NOMO-1 treated with DMSO at 0.1 percent for 48 hours (cell line): ENCODE measurements at regions not wholly inside any gene's neighbourhood (a gene's known extent, or its start where the extent isn't known, plus 50 kb on each side); places are given as distances from the start of the nearest gene placed in this dataset.
A peak's percentile ranks its signal among the peaks of the same experiment; 100 is the strongest.
"Not testable (repeated sequence)": the region's sequence is repeated elsewhere in the genome, so short reads cannot be mapped to it uniquely, and the experiment has no call there.

Source experiments
- DNase-seq: peaks from one replicate; lab custom pipeline; 2025; ENCODE audit not compliant: unreplicated experiment; lab: John Stamatoyannopoulos, UW

DNA sequence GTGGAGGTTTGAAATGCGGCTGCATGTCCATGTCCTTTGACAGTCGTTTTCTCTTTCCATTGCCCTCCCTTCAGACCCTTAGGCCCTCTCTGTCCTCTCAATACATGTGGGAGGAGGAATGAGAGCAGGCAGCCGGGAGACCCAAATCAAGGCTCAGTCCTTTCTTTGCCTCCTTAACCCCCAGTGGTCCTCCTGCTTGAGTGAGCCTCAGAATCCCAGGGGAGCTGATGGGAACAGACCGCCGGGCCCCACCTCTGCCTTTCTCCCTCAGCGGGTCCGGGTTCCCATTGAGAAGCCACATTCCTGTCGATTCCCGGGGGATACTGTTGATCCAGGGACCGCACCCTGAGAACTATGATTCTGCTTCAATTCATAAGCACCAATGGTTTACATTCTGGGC lies 77.9 kb upstream of the RFLNA start:
- no peak for DNase-seq

DNA sequence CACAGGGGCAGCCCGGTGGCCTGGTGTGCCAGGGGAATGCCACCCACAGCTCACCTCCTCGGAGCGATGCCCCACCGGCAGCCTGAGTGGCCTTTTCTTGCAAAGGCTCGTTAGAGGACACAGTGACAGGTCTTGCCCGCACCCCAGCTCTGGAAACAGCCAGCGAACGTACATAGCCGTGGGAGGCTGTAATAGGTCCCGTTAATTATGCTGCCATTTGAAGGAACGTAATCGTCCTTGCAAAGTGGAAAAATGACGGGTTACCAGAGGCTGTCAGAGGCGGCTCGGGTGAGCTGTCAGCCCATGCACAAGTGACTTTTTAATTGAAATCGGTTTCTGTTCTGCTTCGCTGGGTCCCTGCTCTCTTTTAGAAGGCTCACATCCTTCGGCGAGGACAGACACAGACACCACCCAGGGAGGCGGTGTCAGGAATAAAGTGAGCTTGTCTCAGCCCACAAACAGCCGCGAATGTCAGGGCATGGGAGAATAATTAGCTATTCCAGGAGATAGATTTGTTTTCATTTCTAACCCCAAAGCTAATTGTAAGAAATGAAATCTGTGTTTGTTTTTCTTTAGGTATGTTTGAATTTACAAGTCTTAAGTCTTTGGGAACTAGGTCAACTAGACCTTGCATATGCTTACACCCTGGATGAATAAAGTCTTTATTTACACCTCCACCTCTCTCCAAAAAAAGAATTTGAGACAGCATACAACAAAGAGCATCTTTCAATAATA lies 77.2 kb upstream of the RFLNA start:
- DNase-seq, result peak; percentile 74

DNA sequence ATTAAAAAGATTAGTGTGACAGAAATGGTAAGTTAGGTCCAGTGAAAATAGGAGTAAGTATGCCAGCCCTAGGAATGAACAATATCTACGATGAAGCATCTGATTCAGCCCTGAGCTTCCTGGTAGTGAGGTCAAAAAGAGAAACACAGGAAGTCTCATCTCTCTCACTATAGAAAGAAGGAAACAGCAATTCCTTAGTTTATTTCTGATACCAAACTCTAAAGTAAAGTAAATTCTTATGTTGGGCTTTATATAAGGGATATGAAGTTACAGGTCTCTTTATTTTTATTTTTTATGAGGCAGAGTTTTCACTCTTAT lies 76.7 kb upstream of the RFLNA start:
- peak; percentile 45 for DNase-seq

DNA sequence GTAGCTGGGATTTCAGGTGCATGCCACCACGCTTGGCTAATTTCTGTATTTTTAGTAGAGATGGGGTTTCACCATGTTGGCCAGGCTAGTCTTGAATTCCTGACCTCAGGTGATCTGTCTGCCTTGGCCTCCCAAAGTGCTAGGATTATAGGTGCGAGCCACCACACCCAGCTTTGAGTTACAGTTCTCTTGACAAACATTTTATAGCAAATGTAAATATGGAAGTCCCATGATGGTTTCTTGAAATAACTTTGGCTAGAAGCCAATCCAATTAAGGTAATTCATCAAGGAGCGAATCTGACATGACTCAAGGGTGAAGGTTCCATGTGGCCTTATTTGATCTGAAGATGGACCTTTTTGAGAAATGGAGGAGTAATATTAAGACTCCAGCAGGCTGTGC lies 76.2 kb upstream of the RFLNA start:
- not testable (repeated sequence) for DNase-seq

DNA sequence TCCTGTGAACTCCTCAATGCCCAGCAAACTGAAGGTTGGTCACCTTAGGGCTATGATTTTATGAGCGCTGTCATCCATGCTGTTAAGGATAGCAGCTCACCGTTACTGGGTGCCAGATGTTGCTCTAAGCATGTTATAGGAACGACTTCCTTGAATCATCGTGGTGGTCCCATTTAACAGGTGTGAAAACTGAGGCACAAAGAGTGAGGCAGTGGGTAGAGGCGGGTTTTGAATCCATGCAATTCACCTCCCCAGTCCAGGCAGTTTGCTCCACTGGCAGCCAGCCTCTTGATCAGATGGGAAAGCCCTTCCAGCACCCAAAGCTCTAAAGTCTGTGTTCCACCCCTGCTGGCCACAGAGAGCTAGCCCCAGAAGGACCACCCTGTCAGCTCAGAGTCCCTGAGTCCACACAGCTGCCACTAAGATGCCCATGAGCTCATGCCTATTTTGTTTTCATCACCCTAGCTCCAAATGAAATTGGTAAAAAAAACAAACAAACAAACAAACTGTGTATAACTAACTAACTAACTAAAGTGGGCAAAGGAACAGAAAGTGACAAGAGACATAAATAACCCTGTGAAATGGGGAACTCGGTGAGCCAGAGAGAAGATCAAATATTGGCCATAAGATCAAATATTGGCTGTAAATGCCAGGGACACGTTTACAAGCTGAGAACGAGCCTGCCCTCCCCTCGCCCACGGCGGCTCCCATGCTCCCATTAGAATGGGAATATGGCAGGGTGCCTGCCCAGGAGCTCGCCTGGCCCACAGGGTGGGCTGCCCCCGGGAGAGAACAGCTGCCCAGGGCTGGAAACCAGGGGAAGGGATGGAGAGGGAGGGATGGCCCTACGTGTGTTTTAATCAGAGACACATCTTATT lies 72.3 kb upstream of the RFLNA start:
- DNase-seq, result peak; percentile 2

DNA sequence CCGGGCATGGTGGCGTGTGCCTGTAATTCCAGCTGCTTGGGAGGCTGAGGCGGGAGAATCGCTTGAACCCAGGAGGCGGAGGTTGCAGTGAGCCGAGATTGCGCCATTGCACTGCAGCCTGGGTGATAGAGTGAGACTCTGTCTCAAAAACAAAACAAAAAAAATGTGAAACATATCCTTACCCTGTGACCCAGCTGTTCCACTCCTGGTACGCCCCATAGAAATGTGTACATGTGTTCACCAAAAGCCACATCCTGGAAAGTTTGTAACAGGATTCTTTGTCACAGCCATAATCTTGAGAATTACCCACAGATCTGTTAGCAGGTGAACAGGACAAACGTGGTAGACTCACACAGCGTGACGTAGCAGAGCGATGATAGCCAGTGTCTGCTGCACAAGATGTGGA lies 71.2 kb upstream of the RFLNA start:
- not testable (repeated sequence) for DNase-seq

DNA sequence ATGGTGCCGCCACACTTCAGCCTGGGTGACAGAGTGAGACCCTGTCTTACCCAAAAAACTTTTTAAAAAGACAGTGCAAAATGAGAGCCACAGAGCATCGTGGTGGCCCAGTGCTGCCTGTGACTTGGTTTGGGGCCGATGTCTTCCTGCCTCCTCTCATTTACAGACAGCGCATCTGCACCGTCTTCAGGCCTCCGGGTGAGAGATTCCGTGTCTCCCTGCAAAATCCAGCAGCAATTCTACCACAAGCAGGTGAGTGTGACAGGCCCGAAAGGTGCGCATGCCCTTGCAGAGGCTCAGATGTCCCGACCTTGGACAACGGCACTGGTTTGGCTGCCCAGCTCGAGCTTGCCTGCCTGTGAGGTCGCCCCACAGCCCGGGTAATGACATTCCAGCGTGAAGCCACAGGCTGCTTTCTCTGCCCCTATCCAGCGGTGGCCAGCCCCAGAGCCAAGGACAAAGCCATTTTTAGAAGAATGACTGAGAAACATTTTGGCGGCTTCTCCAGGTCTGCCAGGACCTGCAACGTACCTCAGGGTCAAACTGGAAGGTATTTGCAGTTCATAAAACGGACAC lies 70.3 kb upstream of the RFLNA start:
- no peak for DNase-seq

DNA sequence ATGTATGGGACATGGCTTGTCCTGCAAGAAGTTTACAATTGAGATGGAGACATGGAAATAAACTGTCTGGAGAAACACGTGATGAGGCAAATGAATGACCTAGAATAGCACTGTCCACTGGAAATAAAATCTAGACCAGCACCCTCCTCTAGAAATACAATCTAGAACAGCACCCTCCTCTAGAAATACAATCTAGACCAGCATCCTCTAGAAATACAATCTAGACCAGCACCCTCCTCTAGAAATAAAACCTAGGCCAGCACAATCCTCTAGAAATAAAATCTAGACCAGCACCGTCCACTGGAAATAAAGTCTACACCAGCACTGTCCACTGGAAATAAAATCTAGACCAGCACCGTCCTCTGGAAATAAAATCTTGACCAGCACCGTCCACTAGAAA lies 69.2 kb upstream of the RFLNA start:
- no peak for DNase-seq

DNA sequence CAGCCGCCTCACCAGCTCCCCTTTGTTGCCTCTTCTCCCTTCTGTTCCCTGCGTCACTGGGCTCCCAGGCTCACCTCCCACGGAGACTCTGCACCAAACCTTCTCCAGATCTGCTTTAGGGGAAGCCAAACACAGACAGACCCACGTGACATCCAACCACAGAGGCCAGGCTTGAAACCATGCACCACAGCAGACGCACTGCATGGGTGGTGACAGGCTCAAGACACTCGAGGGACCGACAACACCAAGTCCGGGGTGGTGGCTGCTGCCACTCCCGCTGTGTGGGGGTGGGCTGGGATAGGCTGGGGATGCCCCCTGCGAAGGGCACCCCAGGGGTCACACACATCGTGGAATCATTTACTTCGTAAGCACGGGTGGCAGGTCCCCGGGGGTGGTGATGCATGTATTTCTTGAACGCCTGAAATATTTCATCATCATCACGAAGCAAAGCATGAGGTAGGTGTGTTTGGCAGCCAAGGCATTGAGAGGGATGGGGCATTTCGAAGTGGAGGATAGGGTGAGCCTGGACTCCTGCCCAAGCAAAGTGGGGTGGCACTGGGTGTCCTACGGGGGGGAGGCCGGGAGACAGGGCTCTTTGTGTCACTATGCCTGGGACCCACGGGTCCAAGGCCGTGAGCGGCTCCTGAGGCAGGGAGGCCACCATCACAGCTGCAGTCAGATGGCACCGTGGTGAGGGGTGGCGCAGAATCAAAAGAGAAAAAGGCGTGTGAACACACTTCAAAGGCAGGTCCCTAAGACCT lies 66.8 kb upstream of the RFLNA start:
- no peak for DNase-seq

DNA sequence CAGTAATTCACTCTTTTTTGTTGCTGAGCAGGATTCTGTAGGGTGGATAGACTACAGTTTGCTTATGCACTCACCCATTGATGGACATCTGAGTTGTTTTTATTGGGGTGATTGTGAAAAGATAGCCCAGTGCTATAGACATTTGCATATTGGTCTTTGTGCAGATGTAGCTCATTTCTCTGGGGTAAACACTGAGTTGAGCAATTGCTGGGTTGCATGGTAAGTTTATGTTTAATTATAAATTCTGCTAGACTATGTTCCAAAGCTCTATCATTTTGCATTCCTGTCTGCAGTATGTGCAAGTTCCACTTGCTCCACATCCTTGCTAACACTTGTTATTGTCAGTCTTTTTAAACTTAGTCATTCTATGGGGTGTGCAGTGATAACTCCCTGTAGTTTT lies 65.4 kb upstream of the RFLNA start:
- no peak for DNase-seq

DNA sequence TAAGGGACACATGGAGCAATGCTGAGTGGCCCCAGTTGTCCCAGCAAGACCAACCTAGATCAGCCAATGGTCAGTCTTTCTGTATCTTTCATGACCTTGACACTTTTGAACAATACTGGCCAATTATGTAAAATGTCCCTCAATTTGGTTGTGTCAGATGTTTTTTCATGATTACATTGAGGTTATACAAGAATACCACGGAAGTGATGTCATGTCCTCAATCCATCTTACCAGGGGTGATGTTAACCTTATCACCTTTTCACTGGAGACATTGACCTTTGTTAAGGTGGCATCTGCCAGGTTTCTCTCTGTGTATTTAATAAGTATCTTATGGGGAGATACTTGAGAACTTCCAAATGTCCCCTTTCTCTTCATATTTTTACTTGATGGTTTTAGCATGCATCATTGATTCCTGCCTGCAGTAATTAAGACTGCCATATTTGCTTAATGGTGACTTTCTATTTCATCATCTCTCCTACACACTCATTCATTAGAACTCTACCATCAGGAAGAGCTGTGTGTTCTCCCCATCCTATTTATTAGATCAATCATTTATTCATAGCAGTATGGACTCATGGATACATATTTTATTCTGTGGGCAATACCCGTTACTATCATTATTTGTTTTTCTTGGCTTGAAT lies 64.7 kb upstream of the RFLNA start:
- DNase-seq, result no peak

DNA sequence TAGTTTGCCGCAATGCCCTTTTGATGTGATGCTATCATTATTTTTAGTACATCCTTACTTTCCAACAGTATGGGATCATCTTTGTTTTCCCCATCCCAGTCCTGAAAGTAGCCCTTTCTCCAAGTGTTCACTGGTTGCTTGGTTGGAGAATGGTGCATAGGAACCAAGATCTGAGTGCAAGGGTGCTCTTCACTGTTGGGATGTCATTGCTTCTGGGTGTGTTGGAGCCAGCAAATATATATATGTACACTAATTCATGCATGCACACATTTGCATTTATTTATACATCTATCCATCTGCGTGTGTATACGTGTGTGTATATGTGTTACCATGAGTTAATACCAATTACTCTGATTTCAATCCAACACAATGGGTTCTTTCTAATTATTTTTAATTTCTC lies 64.1 kb upstream of the RFLNA start:
- no peak for DNase-seq

DNA sequence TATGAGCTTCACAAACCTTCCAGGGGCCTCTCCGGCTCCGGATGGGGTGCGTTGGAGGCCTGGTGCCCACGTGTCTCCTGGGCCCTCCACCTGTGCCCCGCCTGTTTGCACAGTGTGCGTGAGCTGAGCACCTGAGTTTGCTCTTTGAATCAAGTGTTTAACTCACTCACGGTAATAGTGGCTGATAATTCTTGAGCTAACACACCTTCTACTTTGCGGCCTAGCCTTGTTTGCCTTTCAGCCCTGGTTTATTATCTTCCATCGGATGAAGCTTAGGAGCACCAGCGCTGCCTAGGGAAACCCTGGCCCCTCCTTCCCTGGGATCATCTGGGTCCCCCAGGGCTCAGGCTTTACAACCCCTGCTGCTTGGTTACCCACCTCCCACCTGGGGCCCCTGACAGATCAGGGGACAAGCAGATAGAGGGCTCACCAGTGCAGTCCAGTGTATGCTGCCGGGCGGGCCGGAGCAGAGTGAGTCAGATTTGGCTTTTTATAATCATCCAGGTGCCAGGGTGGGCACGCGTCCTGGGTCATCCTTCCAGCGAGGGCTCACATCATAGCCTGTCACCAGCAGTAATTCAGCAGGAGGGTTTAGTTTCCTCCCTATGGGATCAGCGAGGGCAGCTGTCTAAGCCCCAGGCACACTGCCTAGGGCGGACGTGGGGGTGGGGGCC lies 62.8 kb upstream of the RFLNA start:
- no peak for DNase-seq

DNA sequence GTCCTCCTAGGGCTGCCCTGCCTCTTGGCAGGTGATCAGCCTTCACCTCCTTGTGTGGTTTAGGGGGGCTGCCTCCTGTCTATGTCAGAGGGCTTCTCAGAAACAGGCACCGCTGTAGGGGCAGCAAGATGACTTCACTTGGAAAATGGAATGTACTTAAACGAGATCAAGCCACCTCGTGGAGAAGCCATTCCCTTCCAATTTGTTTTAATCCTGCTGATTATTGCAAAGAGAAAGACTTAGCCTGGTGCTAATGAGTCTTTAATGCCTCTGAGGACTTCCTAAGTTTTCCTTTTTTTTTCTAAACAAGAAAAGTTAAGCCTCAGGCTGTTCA lies 62.3 kb upstream of the RFLNA start:
- DNase-seq, result no peak

DNA sequence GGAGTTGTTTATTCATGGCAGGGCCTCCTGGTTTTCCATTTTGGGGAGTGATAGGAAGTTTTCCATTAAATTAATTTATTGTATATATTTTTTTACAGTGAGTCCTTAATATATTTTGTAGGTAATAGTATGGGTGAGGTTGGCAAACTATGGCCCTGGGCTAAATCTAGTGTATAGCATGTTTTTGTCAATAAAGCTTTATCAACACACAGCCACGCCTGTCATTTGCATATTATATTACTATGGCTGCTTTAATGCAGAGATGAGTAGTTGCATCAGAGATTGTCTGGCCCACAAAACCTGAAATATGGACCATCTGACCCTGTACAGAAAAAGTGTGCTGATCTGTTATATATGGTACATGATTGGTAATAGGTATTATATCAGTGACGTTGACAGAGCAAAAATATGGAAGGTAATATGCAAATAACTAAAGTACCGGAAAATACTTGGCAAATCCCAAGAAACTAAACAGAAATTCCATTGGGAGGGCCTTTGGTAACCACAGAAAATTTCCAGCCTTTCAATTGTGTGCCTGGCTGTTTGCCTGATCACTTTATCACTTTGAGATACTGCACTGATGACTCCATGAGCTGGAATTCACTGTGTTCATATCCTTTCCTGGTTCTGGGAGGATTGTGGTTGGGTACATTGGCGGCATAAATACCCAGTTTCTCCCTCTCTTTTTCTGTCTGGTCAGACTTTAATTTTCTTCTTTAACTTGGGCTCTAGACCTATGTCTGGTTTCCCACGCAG lies 61.7 kb upstream of the RFLNA start:
- no peak for DNase-seq

DNA sequence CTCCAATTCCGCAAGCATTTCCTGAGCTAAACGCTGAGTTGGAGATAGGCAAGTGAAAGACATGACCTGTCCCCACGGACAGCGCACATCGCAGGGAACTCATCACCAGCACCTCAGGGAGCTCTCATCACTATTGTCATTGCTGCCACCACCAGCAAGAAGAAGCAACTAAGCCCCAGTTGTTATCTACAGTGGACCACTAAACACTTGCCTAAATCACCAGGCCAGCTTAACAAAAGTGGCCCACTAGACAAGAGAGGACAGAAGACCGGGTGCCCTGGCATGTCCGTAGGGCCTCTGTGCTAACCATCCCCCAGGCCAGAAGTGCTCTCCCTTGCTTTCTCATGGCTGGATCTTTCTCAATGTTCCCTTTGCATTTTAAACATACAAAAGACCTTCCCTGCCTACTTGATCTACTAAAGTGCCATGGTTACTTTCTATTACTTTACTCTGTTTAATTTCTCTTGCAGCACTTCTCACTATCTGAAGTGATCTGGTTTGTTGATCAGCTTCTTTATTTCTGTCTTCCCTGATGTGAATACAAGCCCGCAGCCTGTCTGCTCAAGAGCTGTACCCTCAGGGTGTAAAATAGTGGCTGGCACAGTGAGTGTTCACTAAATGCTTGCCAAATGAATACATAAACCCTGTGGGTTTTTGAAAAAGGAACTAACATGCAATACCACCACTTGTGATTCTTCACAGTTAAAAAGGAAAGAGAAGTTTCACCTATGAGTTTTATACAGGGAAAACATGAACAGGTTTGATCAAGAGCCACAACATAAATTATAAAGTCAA lies 60.9 kb upstream of the RFLNA start:
- DNase-seq, result peak; percentile 59

DNA sequence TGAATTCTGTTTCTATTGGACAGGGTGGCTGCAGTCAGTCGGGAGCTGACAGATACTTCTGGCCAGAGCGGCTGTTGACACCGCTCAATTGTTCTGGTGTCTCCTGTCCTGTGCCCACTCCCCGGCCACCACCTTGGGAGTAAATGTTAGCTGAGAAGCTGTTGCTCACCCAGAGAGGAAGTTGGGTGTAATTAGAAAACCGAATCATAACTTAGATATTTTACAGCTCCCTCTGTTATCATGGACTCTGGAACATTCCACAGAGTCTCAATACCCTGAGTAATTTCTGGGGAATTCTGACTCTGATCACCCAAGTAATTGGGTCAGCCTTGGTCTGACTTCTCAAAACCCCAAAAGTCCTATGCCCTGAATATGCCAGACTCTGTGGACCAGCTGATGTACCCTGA lies 58.3 kb upstream of the RFLNA start:
- peak; percentile 11 for DNase-seq

DNA sequence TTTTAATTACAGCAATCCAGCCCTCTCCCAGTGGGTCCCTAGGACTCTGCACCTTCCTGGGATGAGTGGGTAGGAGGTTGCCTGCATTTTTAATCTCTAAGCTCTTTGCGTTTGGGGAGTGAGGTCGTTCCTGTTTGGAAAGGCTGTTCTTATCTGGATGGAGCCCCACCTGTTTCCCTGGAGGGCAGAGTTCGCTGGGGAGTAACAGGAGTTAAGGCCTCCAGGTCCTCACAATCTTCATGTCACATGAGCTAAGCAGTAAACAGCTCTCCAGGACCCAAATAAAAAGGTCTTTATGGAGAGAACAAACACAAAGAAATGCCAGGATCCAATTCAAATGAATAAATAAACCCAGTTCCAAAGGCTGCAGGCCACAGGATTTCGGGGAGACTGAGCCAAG lies 56.0 kb upstream of the RFLNA start:
- no peak for DNase-seq

DNA sequence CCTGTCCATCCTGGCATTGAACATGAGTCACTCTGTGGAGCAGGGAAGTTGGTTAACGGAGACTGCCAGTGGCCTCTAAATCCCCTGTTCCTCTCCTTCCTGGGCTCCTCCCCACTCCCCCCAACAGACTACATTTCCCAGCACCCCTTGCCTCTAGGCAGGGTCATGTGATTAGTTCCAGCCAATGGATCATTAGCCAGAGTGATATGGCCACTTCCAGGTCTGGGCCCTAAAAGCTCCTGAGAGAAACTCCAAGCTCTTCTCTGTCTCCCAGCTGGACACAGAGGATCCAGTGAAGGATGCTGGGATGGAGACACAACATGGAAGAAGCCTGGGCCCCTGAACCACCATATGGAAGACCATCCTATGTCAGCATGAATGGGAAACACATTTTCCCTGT lies 54.4 kb upstream of the RFLNA start:
- DNase-seq, result no peak
